IMR-90 (cell line): ENCODE measurements at regions not wholly inside any gene's neighbourhood (a gene's known extent, or its start where the extent isn't known, plus 50 kb on each side); places are given as distances from the start of the nearest gene placed in this dataset.

Experiments used
- CHD1 ChIP-seq: IDR thresholded peaks from 2 replicates; pipeline ENCODE4 v1.6.1; 2012; ENCODE audit warnings: low read depth, low read length, improper control_type of control experiment
- CTCF ChIP-seq: conservative IDR thresholded peaks from 2 replicates; pipeline ENCODE4 v1.5.1; 2012; ENCODE audit warnings: mild to moderate bottlenecking, low read depth, low read length, improper control_type of control experiment
- POLR2A ChIP-seq: IDR thresholded peaks from 2 replicates; pipeline ENCODE4 v1.6.1; 2012; ENCODE audit warnings: mild to moderate bottlenecking, low read depth, low read length

GRCh38 chr12:88758176-88758575, 177.9 kb upstream of the KITLG start:
- TF ChIP-seq CHD1 = no peak
- TF ChIP-seq CTCF = no peak
- no peak for TF ChIP-seq POLR2A
